SU-DHL-6 (cell line): ENCODE measurements at regions not wholly inside any gene's neighbourhood (a gene's known extent, or its start where the extent isn't known, plus 50 kb on each side); places are given as distances from the start of the nearest gene placed in this dataset.

ENCODE experiments used
- CTCF ChIP-seq: fragments of 200-600 bp; sonication (generic); IDR thresholded peaks from one replicate; pipeline ENCODE4 v1.5.1; 2017; ENCODE audit warnings: antibody characterized with exemption, mild to moderate bottlenecking, low read length, moderate library complexity; ENCODE audit not compliant: insufficient read depth, poor library complexity, severe bottlenecking
- EZH2phosphoT487 ChIP-seq: fragments of 200-600 bp; sonication (generic), shearing (Covaris generic); conservative IDR thresholded peaks from 2 replicates; pipeline ENCODE4 v1.6.1; 2018; ENCODE audit warnings: mild to moderate bottlenecking, antibody characterized with exemption, low read length, moderate library complexity, mixed read lengths

- TF ChIP-seq CTCF, result no peak
- TF ChIP-seq EZH2phosphoT487, result no peak
Observed at GRCh38 chr2:221270806-221271205, 301.3 kb downstream of the EPHA4 start.
